ENCODE measurements at regions not wholly inside any gene's neighbourhood (a gene's known extent, or its start where the extent isn't known, plus 50 kb on each side); places are given as distances from the start of the nearest gene placed in this dataset.

- no peaks in the 10 kb centered on the region for H3K27me3 ChIP-seq (ENCODE audit: control insufficient read depth in 1 of 2, insufficient read depth in 2 of 2, low read length in 2 of 2)
- intact Hi-C loops (cut with DNase I, micrococcal nuclease), result no loop called here
- no peak for DNase-seq
- Mint-ChIP-seq H3K4me3 (no peak overlapping the region), H3K9me3 (no peaks in the 10 kb centered on the region), H3K27ac (no peak overlapping the region), H3K27me3 (no peaks in the 10 kb centered on the region), H3K4me1 (ENCODE audit: low read depth) (peaks cover 3% of the 10 kb centered on the region), H3K36me3 (ENCODE audit: low read depth) (no peaks in the 10 kb centered on the region)
- ChIA-PET CTCF (no interaction called here), POLR2A (no interaction called here)
- peaks cover 12% of the 10 kb centered on the region for H3K4me1 ChIP-seq (ENCODE audit: insufficient read depth, low read length)
- H3K27ac ChIP-seq (ENCODE audit: low read depth in 1 of 2, low read length in 2 of 2), result no peak overlapping the region
- no peak overlapping the region for H3K4me3 ChIP-seq (ENCODE audit: low read length)
- H3K36me3 ChIP-seq (ENCODE audit: insufficient read depth, low read length), result no peaks in the 10 kb centered on the region
- ATAC-seq (ENCODE audit: poor library complexity), result no peak
- TF ChIP-seq, protein P1, sequence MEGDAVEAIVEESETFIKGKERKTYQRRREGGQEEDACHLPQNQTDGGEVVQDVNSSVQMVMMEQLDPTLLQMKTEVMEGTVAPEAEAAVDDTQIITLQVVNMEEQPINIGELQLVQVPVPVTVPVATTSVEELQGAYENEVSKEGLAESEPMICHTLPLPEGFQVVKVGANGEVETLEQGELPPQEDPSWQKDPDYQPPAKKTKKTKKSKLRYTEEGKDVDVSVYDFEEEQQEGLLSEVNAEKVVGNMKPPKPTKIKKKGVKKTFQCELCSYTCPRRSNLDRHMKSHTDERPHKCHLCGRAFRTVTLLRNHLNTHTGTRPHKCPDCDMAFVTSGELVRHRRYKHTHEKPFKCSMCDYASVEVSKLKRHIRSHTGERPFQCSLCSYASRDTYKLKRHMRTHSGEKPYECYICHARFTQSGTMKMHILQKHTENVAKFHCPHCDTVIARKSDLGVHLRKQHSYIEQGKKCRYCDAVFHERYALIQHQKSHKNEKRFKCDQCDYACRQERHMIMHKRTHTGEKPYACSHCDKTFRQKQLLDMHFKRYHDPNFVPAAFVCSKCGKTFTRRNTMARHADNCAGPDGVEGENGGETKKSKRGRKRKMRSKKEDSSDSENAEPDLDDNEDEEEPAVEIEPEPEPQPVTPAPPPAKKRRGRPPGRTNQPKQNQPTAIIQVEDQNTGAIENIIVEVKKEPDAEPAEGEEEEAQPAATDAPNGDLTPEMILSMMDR (IDR thresholded peaks at IDR 0.05), result no peak
- H3K9me3 ChIP-seq (ENCODE audit: control insufficient read depth in 1 of 2, insufficient read depth in 1 of 2, low read length in 2 of 2), result no peaks in the 10 kb centered on the region
These were observed 53.8 kb upstream of the AMPD3 start for GRCh38 chr11:10401256-10401655.

DNA sequence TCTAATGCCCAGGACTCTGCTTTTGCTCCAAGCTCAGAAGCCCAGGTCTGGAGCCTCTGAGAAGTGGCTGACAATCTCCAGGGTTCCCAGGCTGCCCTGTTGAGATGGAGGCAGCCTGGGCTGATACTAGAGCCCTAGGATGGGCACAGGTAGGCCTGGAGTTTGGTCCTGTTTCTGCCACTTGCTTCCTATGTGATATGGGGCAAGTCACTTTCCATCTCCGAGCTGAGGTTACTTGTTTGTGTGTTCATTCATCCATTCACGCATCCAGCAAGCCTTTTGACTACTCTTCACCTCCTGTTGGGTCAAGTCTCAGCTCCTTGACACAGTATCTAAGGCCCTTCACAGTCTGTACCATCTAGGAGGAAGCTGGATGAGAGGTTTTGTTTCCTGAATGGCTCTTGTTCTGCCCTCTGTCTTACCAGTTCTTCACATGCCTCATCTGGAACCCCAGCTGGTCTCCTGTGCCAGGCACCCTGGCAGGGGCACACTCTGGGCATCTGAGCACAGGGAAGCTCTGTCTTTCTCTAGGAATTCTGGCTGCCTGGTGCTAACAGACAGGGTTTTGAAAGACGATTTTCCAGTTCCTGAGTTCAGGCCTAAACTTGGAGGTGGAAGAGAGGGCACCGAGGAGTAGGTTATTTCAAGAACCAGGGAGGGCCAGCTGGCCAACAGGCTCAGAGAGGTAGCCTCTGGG, 53.2 kb upstream of the AMPD3 start:
- Mint-ChIP-seq H3K9me3 (no peaks in the 10 kb centered on the region), H3K4me1 (ENCODE audit: low read depth) (peaks cover 4% of the 10 kb centered on the region), H3K4me3 (no peak overlapping the region), H3K36me3 (ENCODE audit: low read depth) (no peaks in the 10 kb centered on the region), H3K27me3 (no peaks in the 10 kb centered on the region), H3K27ac (no peak overlapping the region)
- DNase-seq, result no peak
- Histone ChIP-seq H3K27me3 (ENCODE audit: control insufficient read depth in 1 of 2, insufficient read depth in 2 of 2, low read length in 2 of 2) (no peaks in the 10 kb centered on the region), H3K4me3 (ENCODE audit: low read length) (no peak overlapping the region), H3K9me3 (ENCODE audit: control insufficient read depth in 1 of 2, insufficient read depth in 1 of 2, low read length in 2 of 2) (no peaks in the 10 kb centered on the region), H3K4me1 (ENCODE audit: insufficient read depth, low read length) (peaks cover 13% of the 10 kb centered on the region), H3K27ac (ENCODE audit: low read depth in 1 of 2, low read length in 2 of 2) (no peak overlapping the region), H3K36me3 (ENCODE audit: insufficient read depth, low read length) (no peaks in the 10 kb centered on the region)
- intact Hi-C loops (cut with DNase I, micrococcal nuclease), result no loop called here
- TF ChIP-seq, protein P1 (IDR thresholded peaks at IDR 0.05), result no peak
- ChIA-PET POLR2A (interaction anchor here (1.0 kb wide), 1 partner anchor 8 kb away, joined by 3 read pairs; no protein-coding TSS in a partner anchor), CTCF (no interaction called here)
- ATAC-seq (ENCODE audit: poor library complexity), result no peak

Data from CD4-positive, alpha-beta T cell (primary cell).